HEK293 (cell line): ENCODE measurements at regions not wholly inside any gene's neighbourhood (a gene's known extent, or its start where the extent isn't known, plus 50 kb on each side); places are given as distances from the start of the nearest gene placed in this dataset.

Experiments
- BCL11A ChIP-seq: fragments of 450-650 bp; formaldehyde crosslinking; IDR thresholded peaks from 2 replicates; pipeline ENCODE4 v1.5.1; 2016; ENCODE audit warnings: low read depth, missing biosample characterization, missing genetic modification characterization
- BCL11B ChIP-seq: fragments of 450-650 bp; formaldehyde crosslinking; IDR thresholded peaks from 2 replicates; pipeline ENCODE4 v1.5.1; 2016; ENCODE audit warnings: low read depth, missing biosample characterization, missing genetic modification characterization
- CTCF ChIP-seq: fragments of 450-650 bp; formaldehyde crosslinking; IDR thresholded peaks from 2 replicates; pipeline ENCODE4 v1.5.1; 2016; ENCODE audit warnings: missing biosample characterization, missing genetic modification characterization
- HOXC10 ChIP-seq: sonication (generic); formaldehyde crosslinking; IDR thresholded peaks from 2 replicates; pipeline ENCODE4 v1.8.1; 2023; ENCODE audit warnings: mild to moderate bottlenecking, missing genetic modification reagents
- MEIS1 ChIP-seq: sonication (generic); formaldehyde crosslinking; IDR thresholded peaks from 2 replicates; pipeline ENCODE4 v1.8.1; 2022; ENCODE audit warnings: missing genetic modification reagents, mild to moderate bottlenecking, borderline replicate concordance
- ZNF175 ChIP-seq: fragments of 450-650 bp; formaldehyde crosslinking; IDR thresholded peaks from 2 replicates; pipeline ENCODE4 v1.5.1; 2016; ENCODE audit warnings: missing biosample characterization, missing genetic modification characterization
- ZNF280D ChIP-seq: fragments of 450-650 bp; formaldehyde crosslinking; IDR thresholded peaks from 2 replicates; pipeline ENCODE4 v1.5.1; 2016; ENCODE audit warnings: missing biosample characterization, missing genetic modification characterization
- ZNF394 ChIP-seq: fragments of 450-650 bp; formaldehyde crosslinking; IDR thresholded peaks from 2 replicates; pipeline ENCODE4 v1.5.1; 2016; ENCODE audit warnings: missing biosample characterization, missing genetic modification characterization, mild to moderate bottlenecking, moderate library complexity, borderline replicate concordance
- TF ChIP-seq, protein P1 (sequence below): fragments of 450-650 bp; formaldehyde crosslinking; IDR thresholded peaks from 2 replicates; pipeline ENCODE4 v1.5.1; 2016; ENCODE audit warnings: missing biosample characterization, missing genetic modification characterization

DNA sequence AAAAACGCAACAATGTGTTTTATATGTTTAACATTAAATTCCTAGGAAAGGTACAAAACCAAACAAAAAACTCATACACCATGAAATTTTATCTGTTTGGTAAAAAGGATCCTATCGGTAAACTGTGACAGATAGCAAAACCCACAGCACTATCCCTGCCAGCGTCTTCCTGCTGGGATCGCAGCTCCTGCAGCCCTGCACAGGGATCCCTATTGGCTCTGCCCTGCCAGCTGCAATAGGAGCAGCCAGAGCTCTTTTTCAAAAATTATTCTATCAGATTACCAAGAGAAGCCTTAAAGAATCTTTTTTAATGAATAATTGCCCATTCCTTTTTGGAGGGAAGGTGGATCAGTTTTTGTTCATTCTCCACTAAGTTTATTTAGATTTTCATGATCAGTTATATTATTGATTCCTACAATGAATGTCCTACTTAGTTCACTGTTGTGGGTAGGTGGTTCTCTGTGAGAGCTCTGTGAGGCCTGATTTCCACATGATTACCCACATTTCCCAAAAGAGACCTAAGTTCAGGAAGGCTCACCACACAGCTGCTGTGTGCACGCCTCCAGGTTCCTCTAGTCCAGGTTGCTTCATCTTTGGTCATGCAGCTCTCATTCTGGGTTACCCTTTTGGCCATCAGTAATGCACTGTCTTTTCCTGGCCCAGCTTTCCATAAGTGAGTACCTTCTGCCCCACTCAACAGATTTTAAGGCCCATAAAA is 293.8 kb downstream of the FRK start:
- no peak for TF ChIP-seq ZNF280D
- TF ChIP-seq, protein P1, sequence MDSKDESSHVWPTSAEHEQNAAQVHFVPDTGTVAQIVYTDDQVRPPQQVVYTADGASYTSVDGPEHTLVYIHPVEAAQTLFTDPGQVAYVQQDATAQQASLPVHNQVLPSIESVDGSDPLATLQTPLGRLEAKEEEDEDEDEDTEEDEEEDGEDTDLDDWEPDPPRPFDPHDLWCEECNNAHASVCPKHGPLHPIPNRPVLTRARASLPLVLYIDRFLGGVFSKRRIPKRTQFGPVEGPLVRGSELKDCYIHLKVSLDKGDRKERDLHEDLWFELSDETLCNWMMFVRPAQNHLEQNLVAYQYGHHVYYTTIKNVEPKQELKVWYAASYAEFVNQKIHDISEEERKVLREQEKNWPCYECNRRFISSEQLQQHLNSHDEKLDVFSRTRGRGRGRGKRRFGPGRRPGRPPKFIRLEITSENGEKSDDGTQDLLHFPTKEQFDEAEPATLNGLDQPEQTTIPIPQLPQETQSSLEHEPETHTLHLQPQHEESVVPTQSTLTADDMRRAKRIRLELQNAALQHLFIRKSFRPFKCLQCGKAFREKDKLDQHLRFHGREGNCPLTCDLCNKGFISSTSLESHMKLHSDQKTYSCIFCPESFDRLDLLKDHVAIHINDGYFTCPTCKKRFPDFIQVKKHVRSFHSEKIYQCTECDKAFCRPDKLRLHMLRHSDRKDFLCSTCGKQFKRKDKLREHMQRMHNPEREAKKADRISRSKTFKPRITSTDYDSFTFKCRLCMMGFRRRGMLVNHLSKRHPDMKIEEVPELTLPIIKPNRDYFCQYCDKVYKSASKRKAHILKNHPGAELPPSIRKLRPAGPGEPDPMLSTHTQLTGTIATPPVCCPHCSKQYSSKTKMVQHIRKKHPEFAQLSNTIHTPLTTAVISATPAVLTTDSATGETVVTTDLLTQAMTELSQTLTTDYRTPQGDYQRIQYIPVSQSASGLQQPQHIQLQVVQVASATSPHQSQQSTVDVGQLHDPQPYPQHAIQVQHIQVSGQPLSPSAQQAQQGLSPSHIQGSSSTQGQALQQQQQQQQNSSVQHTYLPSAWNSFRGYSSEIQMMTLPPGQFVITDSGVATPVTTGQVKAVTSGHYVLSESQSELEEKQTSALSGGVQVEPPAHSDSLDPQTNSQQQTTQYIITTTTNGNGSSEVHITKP (tag by site-specific recombination): no peak
- TF ChIP-seq ZNF175 (tag by site-specific recombination): no peak
- no peak for TF ChIP-seq CTCF (tag by site-specific recombination)
- no peak for TF ChIP-seq BCL11A
- no peak for TF ChIP-seq ZNF394 (tag by site-specific recombination)
- no peak for TF ChIP-seq HOXC10 (CRISPR knock-in tag)
- TF ChIP-seq BCL11B (tag by site-specific recombination): no peak
- no peak for TF ChIP-seq MEIS1 (CRISPR knock-in tag)
